ENCODE measurements at regions not wholly inside any gene's neighbourhood (a gene's known extent, or its start where the extent isn't known, plus 50 kb on each side); places are given as distances from the start of the nearest gene placed in this dataset.
A peak's percentile ranks its signal among the peaks of the same experiment; 100 is the strongest.

GRCh38 chr2:67650291-67651133 is 253.4 kb downstream of the ETAA1 start:
- TF ChIP-seq CTCF (IDR thresholded peaks at IDR 0.05): peak; percentile 55 to 77 (median 66)
- no peak for TF ChIP-seq POLR2A (IDR thresholded peaks at IDR 0.05)
- TF ChIP-seq POLR2AphosphoS5 (IDR thresholded peaks at IDR 0.05): peak; percentile 75 to 84 (median 81)

Data from sigmoid colon (tissue), 4 donors.